Neural cell (in vitro differentiated cells): ENCODE measurements at regions not wholly inside any gene's neighbourhood (a gene's known extent, or its start where the extent isn't known, plus 50 kb on each side); places are given as distances from the start of the nearest gene placed in this dataset.

Experiments used
- CTCF ChIP-seq: fragments of 450-650 bp; IDR thresholded peaks from 2 replicates; pipeline ENCODE4 v1.5.1; 2014; ENCODE audit warnings: antibody characterized with exemption, mild to moderate bottlenecking, moderate library complexity; ENCODE audit not compliant: poor library complexity, severe bottlenecking
- POLR2AphosphoS5 ChIP-seq: IDR thresholded peaks from 2 replicates; pipeline ENCODE4 v1.6.1; 2012
- TAF1 ChIP-seq: IDR thresholded peaks from 2 replicates; pipeline ENCODE4 v1.6.1; 2012; ENCODE audit warnings: low read depth

GRCh38 chr11:27945348-27945747 is 162.6 kb downstream of the KIF18A start:
- no peak for TF ChIP-seq CTCF
- TF ChIP-seq TAF1: no peak
- no peak for TF ChIP-seq POLR2AphosphoS5
